B cell (primary cell): ENCODE measurements at regions not wholly inside any gene's neighbourhood (a gene's known extent, or its start where the extent isn't known, plus 50 kb on each side); places are given as distances from the start of the nearest gene placed in this dataset.

ENCODE experiments used
- ATAC-seq: fragments of 200-7000 bp; cut with Tn5 transposase; one replicate; pipeline ENCODE4 v1.10.0; 2021; ENCODE audit warnings: low read depth, mild to moderate bottlenecking, moderate number of reproducible peaks, moderate library complexity
- CTCF ChIA-PET: fragments of 350-600 bp; sonication (Branson Sonifier 250); formaldehyde crosslinking; loops from one replicate; lab custom pipeline; 2021; ENCODE audit warnings: antibody characterized with exemption, inconsistent platforms; lab: Charles Lee
- POLR2A ChIA-PET: fragments of 350-600 bp; sonication (Branson Sonifier 250); formaldehyde crosslinking; loops from one replicate; lab custom pipeline; 2021; ENCODE audit warnings: antibody characterized with exemption; lab: Charles Lee
- DNase-seq: peaks from one replicate; pipeline ENCODE4 v3.0.0; 2013
- H2AFZ ChIP-seq: 2 replicates; pipeline ENCODE4 v1.6.1; 2012; ENCODE audit warnings: mild to moderate bottlenecking, low read depth, low read length; ENCODE audit not compliant: insufficient read depth, poor library complexity, severe bottlenecking
- H3K27ac ChIP-seq, 2 donors: 1 replicate in 1 of 2; 2 replicates in 1 of 2; pipeline ENCODE4 v1.5.1; 2012 to 2013; ENCODE audit warnings: low read length in 2 of 2, mild to moderate bottlenecking in 2 of 2, moderate library complexity in 1 of 2
- H3K27me3 ChIP-seq, 4 experiments: fragments of 200-600 bp in 1 of 4; sonication (generic) in 1 of 4; replicated peaks in 1 of 4; 1 replicate in 2 of 4; 2 replicates in 2 of 4; pipeline versions ENCODE4 v1.6.1 to v1.7.0; 2013 to 2016; ENCODE audit warnings: low read length in 3 of 4, mild to moderate bottlenecking in 2 of 4, mixed read lengths in 1 of 4, moderate library complexity in 1 of 4; ENCODE audit not compliant: insufficient read depth in 4 of 4, control insufficient read depth in 3 of 4; ENCODE audit errors: control extremely low read depth in 1 of 4
- H3K36me3 ChIP-seq, 2 experiments: replicated peaks in 1 of 2; 1 replicate in 1 of 2; 2 replicates in 1 of 2; pipeline versions ENCODE4 v1.6.1 to v1.7.1; 2013; ENCODE audit warnings: low read length in 1 of 2; ENCODE audit not compliant: insufficient read depth in 2 of 2, control insufficient read depth in 1 of 2; ENCODE audit errors: control extremely low read depth in 1 of 2, extremely low read depth in 1 of 2
- H3K4me1 ChIP-seq, 2 donors: fragments of 200-600 bp in 1 of 2; sonication (generic) in 1 of 2; 1 replicate in 1 of 2; 2 replicates in 1 of 2; pipeline versions ENCODE4 v1.5.1 to v1.6.1; 2013 to 2017; ENCODE audit warnings: low read length in 2 of 2; ENCODE audit not compliant: control insufficient read depth in 2 of 2, insufficient read depth in 2 of 2
- H3K4me2 ChIP-seq: replicated peaks from 2 replicates; pipeline ENCODE3; 2012; ENCODE audit warnings: mild to moderate bottlenecking, low read depth, low read length; ENCODE audit not compliant: poor library complexity, severe bottlenecking
- H3K4me3 ChIP-seq, 5 experiments: fragments of 200-600 bp in 1 of 5; sonication (generic) in 1 of 5; 1 replicate in 3 of 5; 2 replicates in 2 of 5; pipeline versions ENCODE4 v1.5.1 to v1.7.0; 2011 to 2016; ENCODE audit warnings: low read length in 4 of 5, mild to moderate bottlenecking in 4 of 5, low read depth in 2 of 5, control low read depth in 1 of 5, moderate library complexity in 1 of 5; ENCODE audit not compliant: insufficient read depth in 1 of 5; ENCODE audit errors: control extremely low read depth in 1 of 5, extremely low read depth in 1 of 5
- H3K79me2 ChIP-seq: fragments of 200-600 bp; sonication (generic); one replicate; pipeline ENCODE4 v1.6.0; 2016; ENCODE audit warnings: low read length; ENCODE audit not compliant: control insufficient read depth, insufficient read depth
- H3K9ac ChIP-seq: fragments of 200-600 bp; sonication (generic); 2 replicates; pipeline ENCODE4 v1.6.1; 2017; ENCODE audit warnings: mild to moderate bottlenecking, low read length, moderate library complexity
- H3K9me3 ChIP-seq, 3 donors: one replicate each; pipeline versions ENCODE4 v1.6.1 to v1.7.1; 2013; ENCODE audit warnings: low read length in 2 of 3; ENCODE audit not compliant: control insufficient read depth in 2 of 3, insufficient read depth in 1 of 3; ENCODE audit errors: control extremely low read depth in 1 of 3
- H4K20me1 ChIP-seq: 2 replicates; pipeline ENCODE4 v1.6.0; 2012; ENCODE audit warnings: mild to moderate bottlenecking, low read length; ENCODE audit not compliant: insufficient read depth, control insufficient read depth, poor library complexity, severe bottlenecking
- H3K27ac Mint-ChIP-seq: one replicate; pipeline ENCODE4 v1.8.0; 2021; ENCODE audit warnings: mixed read lengths
- H3K27me3 Mint-ChIP-seq: one replicate; pipeline ENCODE4 v1.8.0; 2021; ENCODE audit warnings: mixed read lengths
- H3K4me1 Mint-ChIP-seq: one replicate; pipeline ENCODE4 v1.8.0; 2021; ENCODE audit warnings: mixed read lengths
- H3K4me3 Mint-ChIP-seq: one replicate; pipeline ENCODE4 v1.8.0; 2021; ENCODE audit warnings: mixed read lengths
- H3K9me3 Mint-ChIP-seq: one replicate; pipeline ENCODE4 v1.8.0; 2022; ENCODE audit warnings: mixed read lengths; ENCODE audit not compliant: insufficient read depth
- CTCF ChIP-seq: fragments of 200-600 bp; IDR thresholded peaks from one replicate; pipeline ENCODE4 v1.8.0; 2022; ENCODE audit warnings: antibody characterized with exemption, mild to moderate bottlenecking
- EZH2 ChIP-seq: IDR thresholded peaks from 2 replicates; pipeline ENCODE4 v1.6.1; 2012; ENCODE audit warnings: borderline replicate concordance, low read depth, mild to moderate bottlenecking, moderate library complexity, low read length; ENCODE audit not compliant: insufficient read depth, poor library complexity, severe bottlenecking
- WGBS: methylation state at CpG from one replicate; pipeline ENCODE4 v1.1.5; 2013; ENCODE audit warnings: missing lambda C conversion rate; ENCODE audit not compliant: insufficient coverage; 5-methylcytosine and 5-hydroxymethylcytosine counted together
- intact Hi-C: fragments of 100-400 bp; cut with micrococcal nuclease; formaldehyde crosslinking; loops from one replicate; pipeline ENCODE4 v1.10.0; 2022

- no peak overlapping the region for H3K4me3 ChIP-seq
- H3K9me3 ChIP-seq: no peaks in the 10 kb centered on the region
- 92% methylated on average over 7 of the region's 10 CpGs for WGBS
- Mint-ChIP-seq H3K9me3 (no peaks in the 10 kb centered on the region), H3K27me3 (peaks cover 8% of the 10 kb centered on the region), H3K4me1 (no peaks in the 10 kb centered on the region), H3K27ac (no peak overlapping the region), H3K4me3 (no peak overlapping the region)
- ATAC-seq (no peak), DNase-seq (no peak)
- TF ChIP-seq EZH2: no peak
- TF ChIP-seq CTCF: no peak
- no peaks in the 10 kb centered on the region for H3K79me2 ChIP-seq
- no peaks in the 10 kb centered on the region for H3K4me1 ChIP-seq
- POLR2A ChIA-PET: no interaction called here
- no peak overlapping the region for H2AFZ ChIP-seq
- H3K36me3 ChIP-seq: no peaks in the 10 kb centered on the region
- CTCF ChIA-PET: no interaction called here
- no peak overlapping the region for H3K9ac ChIP-seq
- no peak overlapping the region for H3K4me2 ChIP-seq
- no peaks in the 10 kb centered on the region for H4K20me1 ChIP-seq
- H3K27ac ChIP-seq: no peak overlapping the region
- intact Hi-C loops: no loop called here
- peaks cover 0 to 4% (median 1%) of the 10 kb centered on the region in 4 experiments for H3K27me3 ChIP-seq
These were observed 74.8 kb downstream of the IRX6 start for GRCh38 chr16:55398762-55399161.

- H3K4me3 Mint-ChIP-seq: no peak overlapping the region
- POLR2A ChIA-PET: no interaction called here
- intact Hi-C loops: no loop called here
- peaks cover 11% of the 10 kb centered on the region for H3K27me3 Mint-ChIP-seq
- H4K20me1 ChIP-seq: no peaks in the 10 kb centered on the region
- WGBS: no CpG with 5 or more reads among the region's 5 CpGs
- CTCF ChIA-PET: no interaction called here
- no peak overlapping the region for H3K9ac ChIP-seq
- H3K9me3 ChIP-seq: no peaks in the 10 kb centered on the region
- no peaks in the 10 kb centered on the region for H3K4me1 ChIP-seq
- H3K27ac ChIP-seq: no peak overlapping the region
- H3K4me3 ChIP-seq: no peak overlapping the region
- no peaks in the 10 kb centered on the region for H3K4me1 Mint-ChIP-seq
- TF ChIP-seq EZH2 (no peak), CTCF (no peak)
- H2AFZ ChIP-seq: no peak overlapping the region
- no peaks in the 10 kb centered on the region for H3K36me3 ChIP-seq
- H3K9me3 Mint-ChIP-seq: peaks cover 2% of the 10 kb centered on the region
- DNase-seq (no peak), ATAC-seq (no peak)
- H3K27me3 ChIP-seq: peaks cover 0 to 4% (median 1%) of the 10 kb centered on the region in 4 experiments
- H3K79me2 ChIP-seq: no peaks in the 10 kb centered on the region
- no peak overlapping the region for H3K4me2 ChIP-seq
- no peak overlapping the region for H3K27ac Mint-ChIP-seq
These were observed 75.9 kb downstream of the IRX6 start for GRCh38 chr16:55399911-55400310.
